Hepatocyte (in vitro differentiated cells): ENCODE measurements at regions not wholly inside any gene's neighbourhood (a gene's known extent, or its start where the extent isn't known, plus 50 kb on each side); places are given as distances from the start of the nearest gene placed in this dataset.

Experiments used
- DNase-seq: peaks from one replicate; pipeline ENCODE4 v3.0.0-alpha.2; 2016; ENCODE audit warnings: low spot score
- H2AFZ ChIP-seq: fragments of 200-600 bp; sonication (generic); 2 replicates; pipeline ENCODE4 v1.6.0; 2016; ENCODE audit warnings: antibody characterized with exemption, mild to moderate bottlenecking
- H3K27ac ChIP-seq: fragments of 200-600 bp; sonication (generic); 2 replicates; pipeline ENCODE4 v1.5.1; 2016; ENCODE audit warnings: mild to moderate bottlenecking
- H3K27me3 ChIP-seq: fragments of 200-600 bp; sonication (generic); 2 replicates; pipeline ENCODE4 v1.6.1; 2016
- H3K36me3 ChIP-seq: fragments of 200-600 bp; sonication (generic); replicated peaks from 2 replicates; pipeline ENCODE4 v1.5.1; 2016; ENCODE audit warnings: low read depth; ENCODE audit not compliant: insufficient read depth
- H3K4me1 ChIP-seq: fragments of 200-600 bp; sonication (generic); 2 replicates; pipeline ENCODE4 v1.5.1; 2016; ENCODE audit warnings: mild to moderate bottlenecking, moderate library complexity; ENCODE audit not compliant: insufficient read depth
- H3K4me2 ChIP-seq: fragments of 200-600 bp; sonication (generic); 2 replicates; pipeline ENCODE4 v1.6.0; 2016
- H3K4me3 ChIP-seq: fragments of 200-600 bp; sonication (generic); 2 replicates; pipeline ENCODE4 v1.5.1; 2016; ENCODE audit warnings: mild to moderate bottlenecking
- H3K79me2 ChIP-seq: fragments of 200-600 bp; sonication (generic); 2 replicates; pipeline ENCODE4 v1.6.0; 2017; ENCODE audit warnings: mild to moderate bottlenecking
- H3K9me2 ChIP-seq: fragments of 200-600 bp; sonication (generic); replicated peaks from 2 replicates; pipeline ENCODE4 v1.6.0; 2017; ENCODE audit warnings: mild to moderate bottlenecking; ENCODE audit not compliant: insufficient read depth
- H3K9me3 ChIP-seq: fragments of 200-600 bp; sonication (generic); 2 replicates; pipeline ENCODE4 v1.5.1; 2016; ENCODE audit warnings: low read depth, mild to moderate bottlenecking
- H4K20me1 ChIP-seq: fragments of 200-600 bp; sonication (generic); 2 replicates; pipeline ENCODE4 v1.6.0; 2016; ENCODE audit warnings: mild to moderate bottlenecking; ENCODE audit not compliant: insufficient read depth, poor library complexity, severe bottlenecking
- EZH2 ChIP-seq: fragments of 200-600 bp; sonication (generic); IDR thresholded peaks from 2 replicates; pipeline ENCODE4 v1.6.1; 2016; ENCODE audit warnings: antibody characterized with exemption, mild to moderate bottlenecking, borderline replicate concordance
- EZH2phosphoT487 ChIP-seq: fragments of 200-600 bp; sonication (generic); IDR thresholded peaks from one replicate; pipeline ENCODE4 v1.6.1; 2018; ENCODE audit warnings: antibody characterized with exemption, mild to moderate bottlenecking, low read depth, moderate library complexity; ENCODE audit not compliant: unreplicated experiment, severe bottlenecking
- WGBS: methylation state at CpG from one replicate; pipeline ENCODE4 v1.1.6; 2016; ENCODE audit warnings: low lambda C conversion rate; ENCODE audit errors: missing lambda C conversion rate; 5-methylcytosine and 5-hydroxymethylcytosine counted together
- TF ChIP-seq, protein P1 (sequence below): fragments of 200-600 bp; sonication (generic); IDR thresholded peaks from 2 replicates; pipeline ENCODE4 v1.5.1; 2016; ENCODE audit warnings: antibody characterized with exemption, mild to moderate bottlenecking; ENCODE audit not compliant: poor library complexity

DNA sequence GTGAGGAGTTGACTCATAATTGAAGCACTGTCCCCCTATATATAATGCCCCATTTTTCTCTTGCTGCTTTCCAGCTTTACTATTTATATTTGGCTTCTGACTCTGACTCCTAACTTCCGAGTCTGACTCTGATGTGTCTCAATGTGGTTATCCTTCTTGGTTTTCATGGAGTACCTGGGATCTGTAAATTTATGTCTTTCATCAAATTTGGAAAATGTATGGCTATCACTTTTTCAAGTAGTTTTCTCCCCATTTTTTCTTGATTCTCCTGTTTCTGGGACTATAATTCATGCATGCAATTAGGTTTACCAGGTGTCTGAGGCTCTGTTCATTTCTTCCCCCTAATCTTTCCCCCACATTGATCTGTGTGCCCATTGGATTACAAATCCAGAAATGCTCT lies 156.8 kb upstream of the SFRP2 start:
- no peak for DNase-seq
- Histone ChIP-seq H2AFZ (no peak overlapping the region), H3K4me3 (no peak overlapping the region), H3K9me2 (no peaks in the 10 kb centered on the region), H3K79me2 (no peaks in the 10 kb centered on the region), H3K27me3 (no peaks in the 10 kb centered on the region), H3K4me2 (no peak overlapping the region), H3K36me3 (no peaks in the 10 kb centered on the region), H3K9me3 (no peaks in the 10 kb centered on the region), H3K4me1 (peaks cover 4% of the 10 kb centered on the region), H4K20me1 (no peaks in the 10 kb centered on the region), H3K27ac (no peak overlapping the region)
- TF ChIP-seq, protein P1, sequence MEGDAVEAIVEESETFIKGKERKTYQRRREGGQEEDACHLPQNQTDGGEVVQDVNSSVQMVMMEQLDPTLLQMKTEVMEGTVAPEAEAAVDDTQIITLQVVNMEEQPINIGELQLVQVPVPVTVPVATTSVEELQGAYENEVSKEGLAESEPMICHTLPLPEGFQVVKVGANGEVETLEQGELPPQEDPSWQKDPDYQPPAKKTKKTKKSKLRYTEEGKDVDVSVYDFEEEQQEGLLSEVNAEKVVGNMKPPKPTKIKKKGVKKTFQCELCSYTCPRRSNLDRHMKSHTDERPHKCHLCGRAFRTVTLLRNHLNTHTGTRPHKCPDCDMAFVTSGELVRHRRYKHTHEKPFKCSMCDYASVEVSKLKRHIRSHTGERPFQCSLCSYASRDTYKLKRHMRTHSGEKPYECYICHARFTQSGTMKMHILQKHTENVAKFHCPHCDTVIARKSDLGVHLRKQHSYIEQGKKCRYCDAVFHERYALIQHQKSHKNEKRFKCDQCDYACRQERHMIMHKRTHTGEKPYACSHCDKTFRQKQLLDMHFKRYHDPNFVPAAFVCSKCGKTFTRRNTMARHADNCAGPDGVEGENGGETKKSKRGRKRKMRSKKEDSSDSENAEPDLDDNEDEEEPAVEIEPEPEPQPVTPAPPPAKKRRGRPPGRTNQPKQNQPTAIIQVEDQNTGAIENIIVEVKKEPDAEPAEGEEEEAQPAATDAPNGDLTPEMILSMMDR: no peak
- no peak for TF ChIP-seq EZH2
- no peak for TF ChIP-seq EZH2phosphoT487
- WGBS: 96% methylated on average over 1 of the region's 1 CpG

DNA sequence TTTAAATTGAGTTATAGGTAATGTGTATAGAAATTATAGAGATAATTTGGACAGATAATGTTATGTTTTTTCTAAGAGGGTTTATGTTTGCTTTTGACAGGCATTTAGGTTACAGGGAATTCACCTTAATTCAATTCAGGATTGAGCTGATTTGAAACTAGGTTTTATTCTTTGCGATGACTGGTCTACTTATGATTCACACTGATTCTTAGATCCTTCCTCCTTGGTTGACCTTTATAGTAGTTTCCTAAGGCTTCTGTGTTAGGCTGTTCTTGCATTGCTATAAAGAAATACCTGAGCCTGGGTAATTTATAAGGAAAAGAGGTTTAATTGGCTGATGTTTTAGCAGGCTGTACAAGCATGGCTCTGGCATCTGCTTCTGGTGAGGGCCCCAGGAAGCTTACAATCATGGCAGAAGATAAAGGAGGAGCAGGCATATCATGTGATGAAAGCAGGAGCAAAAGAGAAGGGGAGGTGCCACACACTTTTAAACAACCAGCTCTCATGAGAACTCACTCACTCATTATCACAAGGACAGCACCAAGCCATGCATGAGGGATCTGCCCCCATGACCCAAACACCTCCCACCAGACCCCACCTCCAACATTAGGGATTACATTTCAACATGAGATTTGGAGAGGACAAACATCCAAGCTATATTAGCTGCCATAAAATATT lies 155.0 kb upstream of the SFRP2 start:
- H3K36me3 ChIP-seq: no peaks in the 10 kb centered on the region
- no peaks in the 10 kb centered on the region for H3K27me3 ChIP-seq
- no peak overlapping the region for H3K4me2 ChIP-seq
- no peaks in the 10 kb centered on the region for H3K4me1 ChIP-seq
- TF ChIP-seq, protein P1: no peak
- no peak for TF ChIP-seq EZH2
- no peak for TF ChIP-seq EZH2phosphoT487
- no peaks in the 10 kb centered on the region for H4K20me1 ChIP-seq
- no peak for DNase-seq
- WGBS: 100% methylated on average over 1 of the region's 1 CpG
- no peaks in the 10 kb centered on the region for H3K9me3 ChIP-seq
- no peak overlapping the region for H3K4me3 ChIP-seq
- H2AFZ ChIP-seq: no peak overlapping the region
- no peaks in the 10 kb centered on the region for H3K79me2 ChIP-seq
- H3K27ac ChIP-seq: no peak overlapping the region
- no peaks in the 10 kb centered on the region for H3K9me2 ChIP-seq

DNA sequence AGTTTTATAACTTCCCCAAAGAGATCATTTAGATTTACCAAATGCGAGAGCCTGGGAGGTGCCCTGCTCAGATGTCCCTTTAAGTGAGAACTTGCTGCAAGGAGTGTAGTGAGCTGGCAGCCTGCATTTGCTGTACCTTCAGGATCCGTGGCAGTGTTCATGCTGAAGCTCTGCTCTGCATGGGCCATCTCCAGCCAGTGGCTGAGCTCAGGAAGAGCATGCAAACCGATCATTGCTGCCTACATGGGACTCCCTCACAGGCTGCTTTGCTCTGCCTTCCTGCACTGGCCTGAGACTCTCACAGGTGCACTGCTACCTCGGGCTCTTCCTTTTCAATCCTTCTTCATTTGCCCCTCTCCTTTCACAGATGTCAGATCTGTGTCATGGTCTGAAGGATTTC lies 152.0 kb upstream of the SFRP2 start:
- 73% methylated on average over 4 of the region's 4 CpGs for WGBS

More for the DNA sequence above, 152.0 kb upstream of the SFRP2 start:
- no peak overlapping the region for H3K4me3 ChIP-seq
- TF ChIP-seq EZH2 (no peak), EZH2phosphoT487 (no peak)
- TF ChIP-seq, protein P1: no peak
- H3K36me3 ChIP-seq: no peaks in the 10 kb centered on the region
- no peaks in the 10 kb centered on the region for H3K79me2 ChIP-seq
- H3K27ac ChIP-seq: no peak overlapping the region
- H3K4me1 ChIP-seq: no peaks in the 10 kb centered on the region
- no peak overlapping the region for H2AFZ ChIP-seq
- no peaks in the 10 kb centered on the region for H3K9me3 ChIP-seq
- no peaks in the 10 kb centered on the region for H3K9me2 ChIP-seq
- no peaks in the 10 kb centered on the region for H3K27me3 ChIP-seq
- no peak for DNase-seq
- H3K4me2 ChIP-seq: no peak overlapping the region
- no peaks in the 10 kb centered on the region for H4K20me1 ChIP-seq
